ENCODE measurements at regions not wholly inside any gene's neighbourhood (a gene's known extent, or its start where the extent isn't known, plus 50 kb on each side); places are given as distances from the start of the nearest gene placed in this dataset.

DNA sequence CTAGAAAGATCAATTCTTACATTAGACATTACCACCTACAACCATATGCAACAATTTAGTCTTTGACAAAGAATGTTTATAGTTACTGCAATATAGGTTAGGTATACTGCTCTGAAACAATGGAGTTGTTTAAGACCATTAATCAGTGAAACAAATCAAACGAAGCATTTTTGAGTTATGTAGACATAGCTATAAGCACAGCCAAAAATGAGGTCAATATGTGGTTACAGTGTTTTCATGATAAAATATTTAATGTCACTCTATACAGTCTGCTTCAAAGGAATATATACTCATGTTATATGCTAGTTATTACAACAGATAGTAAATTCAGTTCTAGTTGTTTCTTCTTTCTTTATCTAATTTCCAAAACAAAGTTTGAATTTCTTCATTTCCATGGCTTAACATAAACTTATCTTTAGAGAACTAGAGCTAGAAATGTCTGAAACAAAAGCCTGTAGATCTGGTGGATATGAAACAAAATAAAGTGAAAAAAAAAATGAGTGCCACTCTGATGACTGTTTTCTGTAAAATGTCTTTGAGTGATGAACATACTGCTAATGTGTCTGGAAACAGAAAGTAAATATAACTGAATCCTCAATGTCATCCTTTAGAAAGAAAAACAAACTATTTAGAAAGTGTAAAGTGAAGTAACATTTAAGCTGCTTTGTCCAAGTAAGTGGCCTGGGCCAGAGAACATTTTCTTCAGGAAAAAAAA is 809.0 kb downstream of the FAT4 start:
- DNase-seq (ENCODE audit: low read depth): no peak
- no peak for TF ChIP-seq CTCF (IDR thresholded peaks at IDR 0.05; ENCODE audit: insufficient read depth, low read depth, low read length, missing control alignments)
- no peak overlapping the region for H3K4me3 ChIP-seq (ENCODE audit: low read depth, low read length)

DNA sequence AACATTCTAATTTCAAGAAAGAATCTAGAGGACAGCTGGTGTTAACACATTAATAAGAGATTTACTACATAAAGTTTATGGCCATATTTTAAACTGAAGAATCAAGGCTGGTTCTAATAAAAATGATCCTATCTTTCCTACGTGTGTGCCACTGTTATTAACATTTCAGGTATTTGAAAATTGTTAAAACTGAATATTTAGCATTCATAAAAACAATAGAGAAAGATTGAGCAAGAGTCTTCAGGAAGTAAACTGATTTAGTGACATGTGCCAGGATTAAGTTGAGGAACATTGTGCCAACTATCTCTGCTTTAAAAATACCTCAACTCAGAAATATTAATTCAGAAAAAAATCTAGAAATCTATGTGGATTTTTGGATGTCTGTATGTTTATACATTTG is 810.1 kb downstream of the FAT4 start:
- H3K4me3 ChIP-seq (ENCODE audit: low read depth, low read length): no peak overlapping the region
- TF ChIP-seq CTCF (IDR thresholded peaks at IDR 0.05; ENCODE audit: insufficient read depth, low read depth, low read length, missing control alignments): no peak
- DNase-seq (ENCODE audit: low read depth): no peak

GRCh38 chr4:126130215-126130614 is 815.5 kb downstream of the FAT4 start:
- no peak for DNase-seq (ENCODE audit: low read depth)
- no peak for TF ChIP-seq CTCF (IDR thresholded peaks at IDR 0.05; ENCODE audit: insufficient read depth, low read depth, low read length, missing control alignments)
- H3K4me3 ChIP-seq (ENCODE audit: low read depth, low read length): no peak overlapping the region

DNA sequence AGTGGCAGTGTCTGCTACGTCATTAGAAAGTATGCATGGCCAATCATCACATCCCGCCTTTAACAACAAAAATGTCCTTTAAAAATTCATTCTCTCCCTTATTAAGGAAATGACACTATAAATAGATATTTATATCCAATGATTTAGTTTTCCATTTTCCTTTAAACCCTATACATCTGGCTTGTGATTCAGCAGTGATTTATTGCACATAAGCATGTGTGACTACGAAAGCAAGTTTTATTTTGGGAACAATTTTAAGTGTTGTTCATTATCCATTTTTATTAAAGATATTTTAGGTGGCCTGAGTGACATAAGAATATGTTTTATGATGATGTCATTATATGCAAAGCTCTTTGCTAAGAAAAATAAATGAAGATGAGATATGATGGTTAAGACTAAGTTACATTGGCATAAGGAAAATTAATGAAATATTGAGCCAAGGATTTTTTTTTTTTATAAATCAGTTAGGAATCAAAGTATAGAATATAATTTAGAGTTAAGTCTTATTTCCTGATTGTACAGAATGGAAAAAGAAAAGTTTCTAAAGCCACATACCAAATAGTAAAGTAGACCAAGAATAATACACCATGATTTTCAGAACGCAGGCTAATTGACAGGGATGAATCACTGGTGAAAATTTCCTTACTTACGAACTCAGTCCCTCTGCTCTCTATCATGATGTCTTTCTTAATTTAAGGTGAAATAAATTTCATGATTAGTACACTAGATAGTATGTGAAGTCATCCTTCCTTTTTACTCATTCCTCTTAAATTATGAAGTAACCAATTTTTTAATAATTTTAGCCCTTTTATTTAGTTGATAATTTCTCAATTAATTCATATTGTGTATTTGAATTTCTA is 822.4 kb downstream of the FAT4 start:
- no peak for DNase-seq (ENCODE audit: low read depth)
- no peak overlapping the region for H3K4me3 ChIP-seq (ENCODE audit: low read depth, low read length)
- no peak for TF ChIP-seq CTCF (IDR thresholded peaks at IDR 0.05; ENCODE audit: insufficient read depth, low read depth, low read length, missing control alignments)

DNA sequence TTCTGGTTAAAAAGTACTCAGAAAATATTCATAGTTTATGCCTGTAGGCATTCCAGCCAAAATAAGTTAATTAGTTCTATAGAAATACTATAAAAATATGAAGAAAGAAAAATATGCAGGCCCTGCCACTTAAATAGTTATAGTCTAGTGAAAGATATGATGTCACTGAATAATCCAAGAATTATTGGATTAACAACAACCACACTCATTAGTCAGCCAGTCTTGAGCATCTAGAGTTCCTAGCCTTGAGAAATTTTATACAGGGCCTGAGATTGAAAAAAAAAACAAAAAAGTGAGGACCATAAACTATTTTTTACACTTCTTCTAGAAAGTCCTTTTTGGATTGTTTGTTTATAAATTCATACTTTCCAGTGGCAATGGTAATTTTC is 823.0 kb downstream of the FAT4 start:
- no peak overlapping the region for H3K4me3 ChIP-seq (ENCODE audit: low read depth, low read length)
- no peak for DNase-seq (ENCODE audit: low read depth)
- TF ChIP-seq CTCF (IDR thresholded peaks at IDR 0.05; ENCODE audit: insufficient read depth, low read depth, low read length, missing control alignments): no peak

DNA sequence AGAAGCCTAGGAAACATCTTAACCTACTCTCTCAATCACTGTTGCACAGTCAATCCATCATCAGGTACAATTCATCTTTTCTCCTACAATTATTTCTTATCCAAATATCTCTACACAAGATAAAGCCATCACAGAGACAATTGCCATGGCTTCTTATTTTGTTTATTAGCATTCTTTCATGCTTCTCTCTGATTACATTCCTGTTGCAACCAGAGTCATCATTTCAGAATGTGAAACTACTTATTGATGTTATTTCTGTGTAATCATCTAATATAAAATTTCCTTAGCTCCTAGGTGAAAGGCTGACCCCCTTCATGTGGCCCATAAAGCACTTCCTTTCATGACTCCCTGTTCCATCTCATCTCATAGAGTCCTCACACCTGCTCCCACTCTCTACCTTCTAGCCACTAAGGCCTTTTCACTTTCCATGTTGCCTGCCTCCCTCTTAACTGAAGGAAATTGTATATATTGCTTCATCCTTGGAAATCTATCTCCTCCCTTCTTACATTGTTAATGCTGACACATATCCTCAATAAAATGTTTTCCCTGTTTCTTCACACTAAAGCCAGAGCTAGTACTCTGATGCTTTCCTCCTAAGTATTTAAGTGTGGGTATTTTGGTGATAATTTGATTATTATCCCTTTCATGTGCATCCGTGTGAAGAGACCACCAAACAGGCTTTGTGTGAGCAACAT is 829.9 kb downstream of the FAT4 start:
- TF ChIP-seq CTCF (IDR thresholded peaks at IDR 0.05; ENCODE audit: insufficient read depth, low read depth, low read length, missing control alignments): no peak
- H3K4me3 ChIP-seq (ENCODE audit: low read depth, low read length): no peak overlapping the region
- DNase-seq (ENCODE audit: low read depth): no peak

Data from GM12865 (cell line).